Endothelial cell (in vitro differentiated cells): ENCODE measurements at regions not wholly inside any gene's neighbourhood (a gene's known extent, or its start where the extent isn't known, plus 50 kb on each side); places are given as distances from the start of the nearest gene placed in this dataset.
"Not testable (repeated sequence)": the region's sequence is repeated elsewhere in the genome, so short reads cannot be mapped to it uniquely, and the experiment has no call there.

Source experiments
- DNase-seq: peaks from one replicate; pipeline ENCODE4 v3.0.0; 2021; ENCODE audit warnings: low spot score
- H3K27ac Mint-ChIP-seq: one replicate; pipeline ENCODE4 v1.8.0; 2021; ENCODE audit warnings: mixed read lengths, inconsistent platforms; ENCODE audit not compliant: unreplicated experiment
- H3K27me3 Mint-ChIP-seq: one replicate; pipeline ENCODE4 v1.8.0; 2021; ENCODE audit warnings: mild to moderate bottlenecking, moderate library complexity, mixed read lengths, inconsistent platforms; ENCODE audit not compliant: unreplicated experiment
- H3K36me3 Mint-ChIP-seq: one replicate; pipeline ENCODE4 v1.8.0; 2021; ENCODE audit warnings: mild to moderate bottlenecking, low read depth, mixed read lengths, inconsistent platforms; ENCODE audit not compliant: unreplicated experiment
- H3K4me1 Mint-ChIP-seq: one replicate; pipeline ENCODE4 v1.8.0; 2021; ENCODE audit warnings: mild to moderate bottlenecking, mixed read lengths, inconsistent platforms; ENCODE audit not compliant: unreplicated experiment
- H3K4me3 Mint-ChIP-seq: one replicate; pipeline ENCODE4 v1.8.0; 2021; ENCODE audit warnings: mild to moderate bottlenecking, mixed read lengths, inconsistent platforms; ENCODE audit not compliant: unreplicated experiment
- H3K9me3 Mint-ChIP-seq: one replicate; pipeline ENCODE4 v1.8.0; 2021; ENCODE audit warnings: mixed read lengths, inconsistent platforms; ENCODE audit not compliant: unreplicated experiment
- TF ChIP-seq, protein P1 (sequence below): fragments of 200-600 bp; sonication (generic); IDR thresholded peaks from one replicate; pipeline ENCODE4 v1.5.0; 2021; ENCODE audit warnings: antibody characterized with exemption; ENCODE audit not compliant: unreplicated experiment

DNA sequence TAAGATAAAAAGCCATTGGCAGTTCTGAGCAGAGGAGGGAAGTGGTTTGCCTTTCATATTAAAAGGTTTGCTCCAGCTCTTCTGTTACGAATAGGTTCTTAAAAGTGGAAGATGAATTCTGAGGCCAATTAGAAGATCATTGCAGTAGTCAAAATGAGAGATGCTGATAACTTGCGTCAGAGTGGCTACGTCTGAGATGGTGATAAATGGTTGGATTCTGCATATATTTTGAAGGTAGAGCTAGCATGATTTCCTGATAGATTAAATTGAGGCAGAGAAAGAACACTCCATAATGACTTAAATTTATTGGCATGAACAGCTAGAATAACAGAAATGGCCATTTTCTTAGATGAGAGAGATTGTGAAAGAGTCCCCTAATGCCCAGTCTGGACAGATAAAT, 652.6 kb downstream of the DACH1 start:
- Mint-ChIP-seq H3K27me3 (no peaks in the 10 kb centered on the region), H3K4me1 (peaks cover 8% of the 10 kb centered on the region), H3K9me3 (no peaks in the 10 kb centered on the region), H3K4me3 (no peak overlapping the region), H3K27ac (no peak overlapping the region), H3K36me3 (no peaks in the 10 kb centered on the region)
- DNase-seq = no peak
- TF ChIP-seq, protein P1, sequence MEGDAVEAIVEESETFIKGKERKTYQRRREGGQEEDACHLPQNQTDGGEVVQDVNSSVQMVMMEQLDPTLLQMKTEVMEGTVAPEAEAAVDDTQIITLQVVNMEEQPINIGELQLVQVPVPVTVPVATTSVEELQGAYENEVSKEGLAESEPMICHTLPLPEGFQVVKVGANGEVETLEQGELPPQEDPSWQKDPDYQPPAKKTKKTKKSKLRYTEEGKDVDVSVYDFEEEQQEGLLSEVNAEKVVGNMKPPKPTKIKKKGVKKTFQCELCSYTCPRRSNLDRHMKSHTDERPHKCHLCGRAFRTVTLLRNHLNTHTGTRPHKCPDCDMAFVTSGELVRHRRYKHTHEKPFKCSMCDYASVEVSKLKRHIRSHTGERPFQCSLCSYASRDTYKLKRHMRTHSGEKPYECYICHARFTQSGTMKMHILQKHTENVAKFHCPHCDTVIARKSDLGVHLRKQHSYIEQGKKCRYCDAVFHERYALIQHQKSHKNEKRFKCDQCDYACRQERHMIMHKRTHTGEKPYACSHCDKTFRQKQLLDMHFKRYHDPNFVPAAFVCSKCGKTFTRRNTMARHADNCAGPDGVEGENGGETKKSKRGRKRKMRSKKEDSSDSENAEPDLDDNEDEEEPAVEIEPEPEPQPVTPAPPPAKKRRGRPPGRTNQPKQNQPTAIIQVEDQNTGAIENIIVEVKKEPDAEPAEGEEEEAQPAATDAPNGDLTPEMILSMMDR = no peak

DNA sequence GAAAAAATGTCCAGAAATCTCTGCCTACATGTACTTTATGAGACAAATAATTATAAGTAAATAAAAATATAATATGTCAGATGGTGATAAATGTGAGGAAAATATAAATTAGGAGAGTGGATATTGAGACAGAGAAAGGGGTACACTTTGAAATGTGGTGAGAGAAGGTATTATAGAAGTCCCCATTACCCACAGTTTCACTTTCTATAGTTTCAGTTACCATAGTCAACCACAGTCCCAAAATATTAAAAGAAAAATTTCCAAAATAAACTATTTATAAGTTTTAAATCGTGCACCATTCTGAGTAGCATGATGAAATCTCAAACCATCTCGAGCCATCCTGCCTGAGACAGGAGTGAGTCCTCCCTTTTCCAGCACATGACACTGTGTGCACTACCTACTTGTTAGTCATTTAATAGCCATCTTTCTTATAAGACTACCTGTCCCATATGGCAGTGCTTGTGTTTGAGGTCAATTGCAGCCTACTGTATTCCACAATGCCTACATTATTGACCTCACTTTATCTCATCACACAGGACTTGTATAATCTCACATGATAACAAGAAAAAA, 653.7 kb downstream of the DACH1 start:
- Mint-ChIP-seq H3K27me3 (no peaks in the 10 kb centered on the region), H3K4me3 (no peak overlapping the region), H3K4me1 (peaks cover 3% of the 10 kb centered on the region), H3K27ac (no peak overlapping the region), H3K9me3 (no peaks in the 10 kb centered on the region), H3K36me3 (no peaks in the 10 kb centered on the region)
- TF ChIP-seq, protein P1 = no peak
- no peak for DNase-seq

DNA sequence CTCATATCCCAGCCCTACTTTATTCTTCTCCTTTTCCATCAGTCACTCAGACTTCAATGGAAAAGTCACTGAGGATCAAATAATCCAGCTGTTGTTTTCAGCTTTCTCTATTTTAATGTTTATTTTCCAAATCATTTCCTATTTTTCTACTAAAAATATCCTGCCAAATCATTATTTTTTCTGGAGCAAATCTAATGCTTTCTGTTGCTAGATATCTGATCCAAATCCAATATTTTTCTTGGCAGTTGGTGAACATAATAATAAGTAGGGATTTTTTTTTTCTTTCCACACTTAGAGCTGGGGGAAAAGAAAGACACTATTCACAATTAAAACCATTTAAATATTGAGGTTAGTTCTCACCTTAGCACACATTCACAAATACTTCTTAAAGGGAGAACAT, 656.1 kb downstream of the DACH1 start:
- TF ChIP-seq, protein P1 = no peak
- Mint-ChIP-seq H3K4me1 (peaks cover 3% of the 10 kb centered on the region), H3K9me3 (no peaks in the 10 kb centered on the region), H3K27ac (no peak overlapping the region), H3K4me3 (no peak overlapping the region), H3K27me3 (no peaks in the 10 kb centered on the region), H3K36me3 (no peaks in the 10 kb centered on the region)
- no peak for DNase-seq

DNA sequence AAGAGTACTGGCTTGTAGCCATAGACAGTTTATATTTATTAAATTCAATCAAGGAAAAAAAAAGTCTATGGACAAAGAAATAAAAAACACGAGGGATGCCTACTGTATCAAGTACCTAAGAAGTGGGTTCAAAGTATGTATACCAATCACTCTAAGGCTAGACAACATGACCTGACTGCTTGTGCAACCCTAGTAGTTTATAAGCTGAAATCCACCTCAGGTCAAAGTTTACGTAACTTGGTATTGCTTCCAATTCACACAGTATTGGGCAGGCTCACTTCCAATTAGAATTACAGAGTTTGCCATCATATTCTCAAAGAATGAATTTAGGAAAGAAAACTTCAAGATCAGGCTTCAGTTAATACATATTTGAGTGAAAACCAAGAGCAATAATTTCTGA, 657.8 kb downstream of the DACH1 start:
- Mint-ChIP-seq H3K27ac (no peak overlapping the region), H3K9me3 (no peaks in the 10 kb centered on the region), H3K4me1 (no peaks in the 10 kb centered on the region)

DNA sequence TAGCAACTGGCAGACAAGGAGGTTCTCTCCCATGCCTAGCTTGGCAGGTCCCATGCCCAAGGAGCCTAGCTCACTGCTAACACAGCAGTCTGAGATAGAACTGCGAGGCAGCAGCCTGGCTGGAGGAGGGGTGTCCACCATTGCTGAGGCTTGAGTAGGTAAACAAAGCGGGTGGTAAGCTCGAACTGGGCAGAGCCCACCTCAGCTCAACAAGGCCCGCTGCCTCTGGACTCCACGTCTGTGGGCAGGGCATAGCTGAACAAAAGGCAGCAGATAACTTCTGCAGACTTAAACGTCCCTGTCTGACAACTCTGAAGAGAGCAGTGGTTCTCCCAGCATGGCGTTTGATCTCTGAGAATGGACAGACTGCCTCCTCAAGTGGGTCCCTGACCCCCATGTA, 682.4 kb downstream of the DACH1 start:
- H3K9me3 Mint-ChIP-seq, H3K27me3 Mint-ChIP-seq, DNase-seq, H3K27ac Mint-ChIP-seq, H3K4me3 Mint-ChIP-seq, H3K4me1 Mint-ChIP-seq, H3K36me3 Mint-ChIP-seq: not testable (repeated sequence)

More for the DNA sequence above, 657.8 kb downstream of the DACH1 start:
- H3K27me3 Mint-ChIP-seq = no peaks in the 10 kb centered on the region
- DNase-seq = no peak
- no peak overlapping the region for H3K4me3 Mint-ChIP-seq
- TF ChIP-seq, protein P1 = no peak
- H3K36me3 Mint-ChIP-seq = no peaks in the 10 kb centered on the region

DNA sequence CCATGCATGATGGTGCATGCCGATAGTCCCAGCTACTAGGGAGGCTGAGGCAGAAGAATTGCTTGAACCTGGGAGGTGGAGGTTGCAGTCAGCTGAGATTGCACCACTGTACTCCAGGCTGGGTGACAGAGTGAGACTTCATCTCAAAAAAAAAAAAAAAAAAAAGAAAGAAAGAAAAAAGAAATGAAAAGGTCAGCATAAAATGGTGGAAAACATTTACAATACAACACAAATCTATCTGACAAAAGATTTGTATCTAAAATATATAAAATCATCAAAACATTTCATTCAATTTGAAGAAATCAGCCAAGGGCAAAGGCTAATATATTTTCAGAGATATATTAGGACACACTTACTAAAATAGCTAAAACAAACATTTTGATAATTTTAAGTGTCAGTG, 683.7 kb downstream of the DACH1 start:
- not testable (repeated sequence) for H3K4me1 Mint-ChIP-seq, H3K9me3 Mint-ChIP-seq, H3K4me3 Mint-ChIP-seq, H3K27me3 Mint-ChIP-seq, H3K36me3 Mint-ChIP-seq, DNase-seq, H3K27ac Mint-ChIP-seq
